Mammary epithelial cell (primary cell): ENCODE measurements at regions not wholly inside any gene's neighbourhood (a gene's known extent, or its start where the extent isn't known, plus 50 kb on each side); places are given as distances from the start of the nearest gene placed in this dataset.

ENCODE experiments used
- EZH2 ChIP-seq: IDR thresholded peaks from 2 replicates; pipeline ENCODE4 v1.6.1; 2012; ENCODE audit warnings: low read length, inconsistent platforms, borderline replicate concordance
- TF ChIP-seq, protein P1 (sequence below), 2 donors: IDR thresholded peaks in 1 of 2; conservative IDR thresholded peaks in 1 of 2; 2 replicates each; pipeline ENCODE4 v1.5.1; 2011 to 2012; ENCODE audit warnings: inconsistent platforms in 2 of 2, low read length in 2 of 2, mild to moderate bottlenecking in 2 of 2, control low read depth in 1 of 2, low read depth in 1 of 2; ENCODE audit not compliant: insufficient read depth in 1 of 2; ENCODE audit errors: extremely low read depth in 1 of 2

DNA sequence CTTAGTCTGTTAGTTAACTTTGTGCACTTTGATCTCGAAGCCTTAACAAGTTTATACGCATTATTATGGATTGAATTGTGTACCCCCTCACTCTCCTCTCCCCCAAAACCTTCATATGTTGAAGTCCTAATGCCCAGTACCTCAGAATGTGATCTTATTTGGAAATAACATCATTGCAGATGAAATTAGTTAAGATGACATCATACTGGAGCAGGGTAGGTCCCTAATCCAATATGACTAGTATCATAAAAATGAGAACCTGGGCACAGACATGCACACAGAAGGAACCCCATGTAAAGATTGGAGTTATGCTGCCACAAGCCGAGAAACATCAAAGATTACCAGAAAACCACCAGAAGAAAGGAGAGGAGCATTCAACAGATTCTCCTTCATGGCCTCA, 85.8 kb upstream of the TSC22D1 start:
- TF ChIP-seq, protein P1, sequence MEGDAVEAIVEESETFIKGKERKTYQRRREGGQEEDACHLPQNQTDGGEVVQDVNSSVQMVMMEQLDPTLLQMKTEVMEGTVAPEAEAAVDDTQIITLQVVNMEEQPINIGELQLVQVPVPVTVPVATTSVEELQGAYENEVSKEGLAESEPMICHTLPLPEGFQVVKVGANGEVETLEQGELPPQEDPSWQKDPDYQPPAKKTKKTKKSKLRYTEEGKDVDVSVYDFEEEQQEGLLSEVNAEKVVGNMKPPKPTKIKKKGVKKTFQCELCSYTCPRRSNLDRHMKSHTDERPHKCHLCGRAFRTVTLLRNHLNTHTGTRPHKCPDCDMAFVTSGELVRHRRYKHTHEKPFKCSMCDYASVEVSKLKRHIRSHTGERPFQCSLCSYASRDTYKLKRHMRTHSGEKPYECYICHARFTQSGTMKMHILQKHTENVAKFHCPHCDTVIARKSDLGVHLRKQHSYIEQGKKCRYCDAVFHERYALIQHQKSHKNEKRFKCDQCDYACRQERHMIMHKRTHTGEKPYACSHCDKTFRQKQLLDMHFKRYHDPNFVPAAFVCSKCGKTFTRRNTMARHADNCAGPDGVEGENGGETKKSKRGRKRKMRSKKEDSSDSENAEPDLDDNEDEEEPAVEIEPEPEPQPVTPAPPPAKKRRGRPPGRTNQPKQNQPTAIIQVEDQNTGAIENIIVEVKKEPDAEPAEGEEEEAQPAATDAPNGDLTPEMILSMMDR (conservative IDR thresholded peaks at IDR 0.05 in 1 of 2, IDR thresholded peaks at IDR 0.05 in 1 of 2; ENCODE audit: extremely low read depth in 1 of 2, insufficient read depth in 1 of 2, low read depth in 1 of 2, low read length in 2 of 2) = no peak
- TF ChIP-seq EZH2 = no peak
